GM23338 (cell line): ENCODE measurements at regions not wholly inside any gene's neighbourhood (a gene's known extent, or its start where the extent isn't known, plus 50 kb on each side); places are given as distances from the start of the nearest gene placed in this dataset.
"Not testable (repeated sequence)": the region's sequence is repeated elsewhere in the genome, so short reads cannot be mapped to it uniquely, and the experiment has no call there.

Experiments
- ATAC-seq: fragments of 200-7000 bp; cut with Tn5 transposase; 3 replicates; pipeline ENCODE4 v1.9.1; 2020
- DNase-seq: peaks from one replicate; pipeline ENCODE4 v3.0.0-alpha.2; 2015; ENCODE audit warnings: low spot score
- H2AFZ ChIP-seq: fragments of 200-600 bp; sonication (generic); 2 replicates; pipeline ENCODE4 v1.8.0; 2016; ENCODE audit warnings: antibody characterized with exemption, mild to moderate bottlenecking, moderate library complexity
- H3F3A ChIP-seq: fragments of 200-600 bp; sonication (generic); replicated peaks from 2 replicates; pipeline ENCODE4 v1.8.0; 2017; ENCODE audit warnings: antibody characterized with exemption, mixed run types, low read depth
- H3K27ac ChIP-seq: fragments of 200-600 bp; sonication (generic); 2 replicates; pipeline ENCODE4 v1.6.1; 2016; ENCODE audit warnings: low read depth
- H3K27me3 ChIP-seq: fragments of 200-600 bp; sonication (generic); 2 replicates; pipeline ENCODE4 v1.8.0; 2016; ENCODE audit warnings: mild to moderate bottlenecking, mixed run types, moderate library complexity; ENCODE audit not compliant: insufficient read depth
- H3K36me3 ChIP-seq: fragments of 200-600 bp; sonication (generic); 2 replicates; pipeline ENCODE4 v1.8.0; 2016; ENCODE audit warnings: mild to moderate bottlenecking; ENCODE audit not compliant: insufficient read depth
- H3K4me1 ChIP-seq: fragments of 200-600 bp; sonication (generic); 2 replicates; pipeline ENCODE4 v1.8.0; 2016; ENCODE audit warnings: mild to moderate bottlenecking, moderate library complexity; ENCODE audit not compliant: insufficient read depth
- H3K4me2 ChIP-seq: fragments of 200-600 bp; sonication (generic); 2 replicates; pipeline ENCODE4 v1.7.1; 2017; ENCODE audit warnings: mixed run types
- H3K4me3 ChIP-seq: fragments of 200-600 bp; sonication (generic); 2 replicates; pipeline ENCODE4 v1.6.1; 2016; ENCODE audit warnings: mixed run types
- H3K79me2 ChIP-seq: fragments of 200-600 bp; sonication (generic); replicated peaks from 2 replicates; pipeline ENCODE4 v1.8.0; 2017; ENCODE audit warnings: mild to moderate bottlenecking; ENCODE audit not compliant: insufficient read depth
- H3K9me2 ChIP-seq: fragments of 200-600 bp; sonication (generic); 2 replicates; pipeline ENCODE4 v1.8.0; 2017; ENCODE audit not compliant: insufficient read depth
- H4K20me1 ChIP-seq: fragments of 200-600 bp; sonication (generic); replicated peaks from 2 replicates; pipeline ENCODE4 v1.8.0; 2017; ENCODE audit warnings: mild to moderate bottlenecking; ENCODE audit not compliant: insufficient read depth
- H3K27ac Mint-ChIP-seq: 2 replicates; pipeline ENCODE4 v1.8.0; 2020; ENCODE audit warnings: inconsistent platforms, mild to moderate bottlenecking, moderate library complexity, mixed read lengths
- H3K27me3 Mint-ChIP-seq: 3 replicates; pipeline ENCODE4 v1.8.0; 2022; ENCODE audit warnings: low read depth, mild to moderate bottlenecking, moderate library complexity, mixed read lengths, inconsistent platforms; ENCODE audit not compliant: insufficient read depth, poor library complexity
- H3K36me3 Mint-ChIP-seq: 3 replicates; pipeline ENCODE4 v1.8.0; 2021; ENCODE audit warnings: low read depth, mild to moderate bottlenecking, inconsistent platforms, moderate library complexity, mixed read lengths
- H3K4me1 Mint-ChIP-seq: 3 replicates; pipeline ENCODE4 v1.8.0; 2020; ENCODE audit warnings: mild to moderate bottlenecking, inconsistent platforms, mixed read lengths
- H3K4me3 Mint-ChIP-seq: 3 replicates; pipeline ENCODE4 v1.8.0; 2021; ENCODE audit warnings: moderate library complexity, mild to moderate bottlenecking, inconsistent platforms, mixed read lengths
- H3K9me3 Mint-ChIP-seq: 3 replicates; pipeline ENCODE4 v1.8.0; 2020; ENCODE audit warnings: moderate library complexity, mild to moderate bottlenecking, inconsistent platforms, mixed read lengths
- EZH2 ChIP-seq: fragments of 200-600 bp; sonication (generic); IDR thresholded peaks from one replicate; pipeline ENCODE4 v1.8.0; 2017; ENCODE audit warnings: antibody characterized with exemption, mild to moderate bottlenecking, low read depth; ENCODE audit not compliant: unreplicated experiment
- NANOG ChIP-seq: IDR thresholded peaks from 2 replicates; pipeline ENCODE4 v1.6.1; 2016; ENCODE audit warnings: antibody characterized with exemption, borderline replicate concordance
- POLR2AphosphoS5 ChIP-seq: IDR thresholded peaks from 2 replicates; pipeline ENCODE4 v1.6.1; 2016; ENCODE audit warnings: antibody characterized with exemption, low read depth
- ZNF331 ChIP-seq: fragments of 250-450 bp; sonication (Bioruptor Pico); IDR thresholded peaks from 2 replicates; pipeline ENCODE4 v1.5.0; 2020; ENCODE audit warnings: low read depth, mild to moderate bottlenecking, moderate library complexity
- TF ChIP-seq, protein P1 (sequence below), 2 experiments: fragments of 200-600 bp in 1 of 2; sonication (generic) in 1 of 2; conservative IDR thresholded peaks; 2 replicates each; pipeline versions ENCODE4 v1.5.1 to v1.6.1; 2016 to 2017; ENCODE audit warnings: antibody characterized with exemption in 2 of 2, low read depth in 2 of 2, mild to moderate bottlenecking in 2 of 2, moderate library complexity in 1 of 2
- TF ChIP-seq, protein P2 (sequence below): IDR thresholded peaks from 2 replicates; pipeline ENCODE4 v1.6.1; 2016; ENCODE audit warnings: antibody characterized with exemption
- TF ChIP-seq, protein P3 (sequence below): IDR thresholded peaks from one replicate; pipeline ENCODE4 v1.6.1; 2018; ENCODE audit warnings: antibody characterized with exemption; ENCODE audit not compliant: unreplicated experiment

DNA sequence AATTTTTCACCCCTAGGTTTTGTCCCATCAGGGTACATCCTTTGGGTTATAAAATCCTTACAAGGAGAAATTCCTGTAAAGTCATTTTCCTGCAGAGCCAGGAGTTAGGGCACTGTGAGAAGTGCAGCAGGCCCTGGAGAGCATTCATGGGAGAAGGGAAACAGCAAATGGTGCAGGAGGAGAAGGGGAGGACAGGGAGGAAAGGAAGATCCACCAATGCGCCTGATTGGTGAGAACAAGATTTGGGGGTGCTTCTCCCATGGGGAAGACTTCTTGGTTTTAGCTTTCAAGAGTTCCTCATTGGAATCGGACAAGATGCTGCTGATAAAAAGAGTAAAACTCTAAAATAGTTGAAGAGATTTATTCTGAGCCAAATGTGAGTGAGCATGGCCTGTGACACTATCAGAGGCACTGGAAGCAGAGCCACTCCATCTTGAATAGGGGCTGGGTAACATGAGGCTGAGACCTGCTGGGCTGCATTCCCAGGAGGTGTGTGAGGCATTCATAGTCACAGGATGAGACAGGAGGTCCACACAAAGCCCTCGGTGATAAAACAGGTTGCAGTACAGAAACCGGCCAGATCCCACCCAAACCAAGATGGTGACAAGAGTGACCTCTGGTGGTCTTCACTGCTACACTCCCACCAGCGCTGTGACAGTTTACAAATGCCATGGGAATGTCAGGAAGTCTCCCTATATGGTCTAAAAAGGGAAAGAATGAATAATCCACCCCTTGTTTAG is 305.5 kb upstream of the USP9Y start:
- not testable (repeated sequence) for H3K9me2 ChIP-seq, H3K4me1 Mint-ChIP-seq, H3K79me2 ChIP-seq, H3K27me3 Mint-ChIP-seq, H4K20me1 ChIP-seq, H3K36me3 Mint-ChIP-seq, H3K4me2 ChIP-seq, H2AFZ ChIP-seq, H3K27ac ChIP-seq, H3K27me3 ChIP-seq, H3K27ac Mint-ChIP-seq, H3K4me1 ChIP-seq, H3K36me3 ChIP-seq, H3F3A ChIP-seq, H3K4me3 Mint-ChIP-seq, H3K4me3 ChIP-seq
- TF ChIP-seq, protein P1, sequence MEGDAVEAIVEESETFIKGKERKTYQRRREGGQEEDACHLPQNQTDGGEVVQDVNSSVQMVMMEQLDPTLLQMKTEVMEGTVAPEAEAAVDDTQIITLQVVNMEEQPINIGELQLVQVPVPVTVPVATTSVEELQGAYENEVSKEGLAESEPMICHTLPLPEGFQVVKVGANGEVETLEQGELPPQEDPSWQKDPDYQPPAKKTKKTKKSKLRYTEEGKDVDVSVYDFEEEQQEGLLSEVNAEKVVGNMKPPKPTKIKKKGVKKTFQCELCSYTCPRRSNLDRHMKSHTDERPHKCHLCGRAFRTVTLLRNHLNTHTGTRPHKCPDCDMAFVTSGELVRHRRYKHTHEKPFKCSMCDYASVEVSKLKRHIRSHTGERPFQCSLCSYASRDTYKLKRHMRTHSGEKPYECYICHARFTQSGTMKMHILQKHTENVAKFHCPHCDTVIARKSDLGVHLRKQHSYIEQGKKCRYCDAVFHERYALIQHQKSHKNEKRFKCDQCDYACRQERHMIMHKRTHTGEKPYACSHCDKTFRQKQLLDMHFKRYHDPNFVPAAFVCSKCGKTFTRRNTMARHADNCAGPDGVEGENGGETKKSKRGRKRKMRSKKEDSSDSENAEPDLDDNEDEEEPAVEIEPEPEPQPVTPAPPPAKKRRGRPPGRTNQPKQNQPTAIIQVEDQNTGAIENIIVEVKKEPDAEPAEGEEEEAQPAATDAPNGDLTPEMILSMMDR (conservative IDR thresholded peaks at IDR 0.05; ENCODE audit: low read depth in 2 of 2), result peak; percentile 33 to 35
- DNase-seq, result peak; percentile 51
- ATAC-seq, result peak; percentile 81
- H3K9me3 Mint-ChIP-seq, result peaks cover 48% of the 10 kb centered on the region

DNA sequence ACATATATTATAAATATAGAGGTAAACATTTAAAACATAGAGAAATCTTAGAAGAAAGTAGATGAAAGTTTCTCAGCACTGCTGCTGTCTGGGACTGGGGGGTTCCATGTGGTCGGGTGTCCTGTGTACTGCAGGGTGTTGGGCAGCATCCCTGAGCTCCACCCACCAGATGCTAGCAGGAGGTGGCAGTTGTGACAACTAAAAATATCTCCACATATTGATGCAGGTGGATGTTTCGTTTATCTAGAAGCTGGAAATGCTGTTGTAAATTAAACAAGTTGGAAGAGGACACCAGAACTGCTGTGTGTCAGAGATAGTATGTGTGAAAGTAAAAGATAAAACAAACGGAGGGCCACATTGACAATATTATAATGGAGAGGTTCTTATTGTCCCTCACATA is 297.1 kb upstream of the USP9Y start:
- H2AFZ ChIP-seq, result no peak overlapping the region
- H3K36me3 ChIP-seq, result no peaks in the 10 kb centered on the region
- no peaks in the 10 kb centered on the region for H3K79me2 ChIP-seq
- H3K4me3 Mint-ChIP-seq, result no peak overlapping the region
- no peak overlapping the region for H3K27ac ChIP-seq
- no peak overlapping the region for H3K4me3 ChIP-seq
- TF ChIP-seq POLR2AphosphoS5, result no peak
- TF ChIP-seq, protein P1 (conservative IDR thresholded peaks at IDR 0.05; ENCODE audit: low read depth in 2 of 2), result no peak
- no peak overlapping the region for H3K27ac Mint-ChIP-seq
- DNase-seq, result no peak
- H3K4me1 Mint-ChIP-seq, result no peaks in the 10 kb centered on the region
- H3K27me3 Mint-ChIP-seq, result no peaks in the 10 kb centered on the region
- H3K36me3 Mint-ChIP-seq, result no peaks in the 10 kb centered on the region; the same call in 2 of the 3 replicates
- H3K4me1 ChIP-seq, result no peaks in the 10 kb centered on the region
- no peak for ATAC-seq
- no peaks in the 10 kb centered on the region for H3K9me2 ChIP-seq
- H4K20me1 ChIP-seq, result no peaks in the 10 kb centered on the region
- H3K9me3 Mint-ChIP-seq, result peaks cover 36% of the 10 kb centered on the region
- H3K4me2 ChIP-seq, result no peak overlapping the region
- no peaks in the 10 kb centered on the region for H3K27me3 ChIP-seq
- H3F3A ChIP-seq, result no peaks in the 10 kb centered on the region

DNA sequence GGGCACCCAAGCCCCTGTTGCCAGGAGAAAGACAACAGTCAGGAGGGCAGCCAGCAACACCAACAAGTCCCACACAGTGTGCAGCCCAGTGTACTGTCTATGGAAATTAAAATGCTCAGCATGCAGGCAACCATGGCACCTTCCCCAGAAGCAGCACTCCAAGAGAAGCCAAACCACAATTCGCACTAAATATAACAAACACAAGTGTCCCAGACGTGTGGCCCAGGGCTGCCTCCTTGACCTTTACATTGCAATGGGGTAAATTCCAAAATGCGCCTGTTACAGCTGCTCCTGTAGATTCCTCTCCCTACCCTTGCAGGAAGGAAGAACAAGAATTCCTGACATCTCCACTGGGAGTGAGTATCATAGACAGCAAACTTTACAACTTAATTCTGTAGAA is 292.8 kb upstream of the USP9Y start:
- Histone ChIP-seq H3K4me2 (no peak overlapping the region), H2AFZ (no peak overlapping the region), H3K27me3 (no peaks in the 10 kb centered on the region), H3K4me1 (no peaks in the 10 kb centered on the region), H4K20me1 (no peaks in the 10 kb centered on the region), H3K9me2 (no peaks in the 10 kb centered on the region), H3K27ac (no peak overlapping the region), H3K36me3 (no peaks in the 10 kb centered on the region), H3K4me3 (no peak overlapping the region), H3K79me2 (no peaks in the 10 kb centered on the region), H3F3A (no peaks in the 10 kb centered on the region)
- Mint-ChIP-seq H3K27ac (no peak overlapping the region), H3K9me3 (peaks cover 28% of the 10 kb centered on the region), H3K4me3 (no peak overlapping the region), H3K4me1 (no peaks in the 10 kb centered on the region), H3K27me3 (no peaks in the 10 kb centered on the region), H3K36me3 (no peaks in the 10 kb centered on the region; the same call in 2 of the 3 replicates)
- ATAC-seq, result no peak
- no peak for DNase-seq
- TF ChIP-seq, protein P2, sequence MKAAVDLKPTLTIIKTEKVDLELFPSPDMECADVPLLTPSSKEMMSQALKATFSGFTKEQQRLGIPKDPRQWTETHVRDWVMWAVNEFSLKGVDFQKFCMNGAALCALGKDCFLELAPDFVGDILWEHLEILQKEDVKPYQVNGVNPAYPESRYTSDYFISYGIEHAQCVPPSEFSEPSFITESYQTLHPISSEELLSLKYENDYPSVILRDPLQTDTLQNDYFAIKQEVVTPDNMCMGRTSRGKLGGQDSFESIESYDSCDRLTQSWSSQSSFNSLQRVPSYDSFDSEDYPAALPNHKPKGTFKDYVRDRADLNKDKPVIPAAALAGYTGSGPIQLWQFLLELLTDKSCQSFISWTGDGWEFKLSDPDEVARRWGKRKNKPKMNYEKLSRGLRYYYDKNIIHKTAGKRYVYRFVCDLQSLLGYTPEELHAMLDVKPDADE, result no peak
- no peak for TF ChIP-seq NANOG
- TF ChIP-seq ZNF331 (CRISPR knock-in tag), result no peak
- TF ChIP-seq, protein P1 (conservative IDR thresholded peaks at IDR 0.05; ENCODE audit: low read depth in 2 of 2), result no peak
- no peak for TF ChIP-seq EZH2
- TF ChIP-seq, protein P3, sequence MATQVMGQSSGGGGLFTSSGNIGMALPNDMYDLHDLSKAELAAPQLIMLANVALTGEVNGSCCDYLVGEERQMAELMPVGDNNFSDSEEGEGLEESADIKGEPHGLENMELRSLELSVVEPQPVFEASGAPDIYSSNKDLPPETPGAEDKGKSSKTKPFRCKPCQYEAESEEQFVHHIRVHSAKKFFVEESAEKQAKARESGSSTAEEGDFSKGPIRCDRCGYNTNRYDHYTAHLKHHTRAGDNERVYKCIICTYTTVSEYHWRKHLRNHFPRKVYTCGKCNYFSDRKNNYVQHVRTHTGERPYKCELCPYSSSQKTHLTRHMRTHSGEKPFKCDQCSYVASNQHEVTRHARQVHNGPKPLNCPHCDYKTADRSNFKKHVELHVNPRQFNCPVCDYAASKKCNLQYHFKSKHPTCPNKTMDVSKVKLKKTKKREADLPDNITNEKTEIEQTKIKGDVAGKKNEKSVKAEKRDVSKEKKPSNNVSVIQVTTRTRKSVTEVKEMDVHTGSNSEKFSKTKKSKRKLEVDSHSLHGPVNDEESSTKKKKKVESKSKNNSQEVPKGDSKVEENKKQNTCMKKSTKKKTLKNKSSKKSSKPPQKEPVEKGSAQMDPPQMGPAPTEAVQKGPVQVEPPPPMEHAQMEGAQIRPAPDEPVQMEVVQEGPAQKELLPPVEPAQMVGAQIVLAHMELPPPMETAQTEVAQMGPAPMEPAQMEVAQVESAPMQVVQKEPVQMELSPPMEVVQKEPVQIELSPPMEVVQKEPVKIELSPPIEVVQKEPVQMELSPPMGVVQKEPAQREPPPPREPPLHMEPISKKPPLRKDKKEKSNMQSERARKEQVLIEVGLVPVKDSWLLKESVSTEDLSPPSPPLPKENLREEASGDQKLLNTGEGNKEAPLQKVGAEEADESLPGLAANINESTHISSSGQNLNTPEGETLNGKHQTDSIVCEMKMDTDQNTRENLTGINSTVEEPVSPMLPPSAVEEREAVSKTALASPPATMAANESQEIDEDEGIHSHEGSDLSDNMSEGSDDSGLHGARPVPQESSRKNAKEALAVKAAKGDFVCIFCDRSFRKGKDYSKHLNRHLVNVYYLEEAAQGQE, result no peak
